ENCODE measurements at regions not wholly inside any gene's neighbourhood (a gene's known extent, or its start where the extent isn't known, plus 50 kb on each side); places are given as distances from the start of the nearest gene placed in this dataset.
"Not testable (repeated sequence)": the region's sequence is repeated elsewhere in the genome, so short reads cannot be mapped to it uniquely, and the experiment has no call there.

DNA sequence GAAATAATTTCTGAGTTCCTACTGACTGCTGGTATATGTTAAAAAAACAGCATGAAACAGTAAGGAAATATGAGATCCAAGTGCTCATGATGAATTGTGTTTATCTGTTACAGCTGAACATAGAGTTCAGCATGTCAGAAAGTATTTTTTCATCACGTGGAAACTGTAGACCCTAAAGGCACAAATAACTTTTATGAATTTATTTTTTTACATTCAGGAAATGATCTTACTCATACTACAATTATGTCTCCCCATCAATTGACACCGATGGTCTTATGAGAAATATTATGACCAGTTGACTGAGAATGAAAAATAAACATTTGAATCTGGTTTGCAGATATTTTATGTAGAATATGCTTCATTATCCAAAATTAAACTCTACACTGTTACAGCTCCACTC lies 283.1 kb upstream of the SPANXN4 start:
- no peak for DNase-seq (ENCODE audit: low spot score)
- in situ Hi-C loops (cut with HindIII; ENCODE audit: low sequenced_read_pairs): no loop called here

DNA sequence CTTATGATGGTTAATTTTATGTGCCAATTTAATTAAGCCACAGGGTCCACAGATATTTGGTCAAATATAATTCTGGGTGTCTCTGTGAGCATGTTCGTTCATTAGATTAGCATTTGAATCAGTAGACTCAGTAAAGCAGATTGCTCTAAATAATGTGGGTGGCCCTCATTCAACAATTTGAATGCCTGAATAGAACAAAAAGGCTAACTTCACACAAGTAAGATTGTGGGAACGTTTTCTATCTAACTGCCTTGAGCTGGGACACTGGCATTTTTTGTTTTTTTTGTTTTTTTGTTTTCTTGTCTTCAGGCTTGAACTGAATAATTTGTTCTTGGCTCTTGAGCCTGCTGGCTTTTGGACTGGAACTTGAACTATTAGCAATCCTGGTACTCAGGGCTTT lies 292.4 kb upstream of the SPANXN4 start:
- DNase-seq (ENCODE audit: low spot score): peak; percentile 0
- in situ Hi-C loops (cut with HindIII; ENCODE audit: low sequenced_read_pairs): no loop called here

DNA sequence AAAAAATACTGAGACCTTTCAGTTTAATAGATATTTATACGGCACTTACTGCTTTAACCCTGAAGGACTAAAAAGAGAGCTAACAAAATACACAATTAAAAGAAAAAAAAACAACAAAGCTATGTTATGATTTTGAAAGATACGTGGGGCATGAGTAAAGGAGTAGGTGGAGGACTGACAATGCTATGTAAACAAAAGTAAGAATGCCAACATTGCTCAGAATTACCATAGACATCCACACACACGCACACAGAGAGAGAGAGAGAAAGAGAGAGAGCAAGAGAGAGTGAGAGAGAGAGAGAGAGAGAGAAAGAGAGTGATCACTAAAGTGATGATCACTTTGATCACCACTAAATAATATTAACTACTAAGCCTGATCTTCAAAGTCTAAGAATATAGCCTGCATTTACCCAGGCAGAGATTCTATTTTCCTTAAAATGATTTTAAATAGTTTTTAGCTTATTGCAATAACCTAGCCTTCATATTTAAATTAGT lies 313.9 kb upstream of the SPANXN4 start:
- DNase-seq (ENCODE audit: low spot score): no peak
- in situ Hi-C loops (cut with HindIII; ENCODE audit: low sequenced_read_pairs): no loop called here

DNA sequence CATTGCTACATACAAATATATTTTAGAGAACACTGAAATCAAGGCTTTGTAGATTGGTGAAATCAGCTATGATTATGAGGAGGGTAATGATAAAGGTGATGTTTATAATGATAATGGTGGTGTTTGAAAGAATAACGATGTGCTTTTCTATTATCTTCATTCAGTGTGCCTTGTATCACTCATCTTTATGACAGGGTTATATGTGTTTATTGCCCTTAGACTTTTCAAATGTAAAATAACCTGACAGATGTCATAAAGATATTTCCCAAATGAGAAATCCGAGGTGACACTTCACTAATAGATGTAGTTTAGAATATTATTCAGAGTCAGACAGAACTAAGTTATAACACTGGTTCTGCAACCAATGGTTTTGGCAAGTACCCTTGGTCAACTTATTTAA lies 323.0 kb upstream of the SPANXN4 start:
- in situ Hi-C loops (cut with HindIII; ENCODE audit: low sequenced_read_pairs): no loop called here
- no peak for DNase-seq (ENCODE audit: low spot score)

DNA sequence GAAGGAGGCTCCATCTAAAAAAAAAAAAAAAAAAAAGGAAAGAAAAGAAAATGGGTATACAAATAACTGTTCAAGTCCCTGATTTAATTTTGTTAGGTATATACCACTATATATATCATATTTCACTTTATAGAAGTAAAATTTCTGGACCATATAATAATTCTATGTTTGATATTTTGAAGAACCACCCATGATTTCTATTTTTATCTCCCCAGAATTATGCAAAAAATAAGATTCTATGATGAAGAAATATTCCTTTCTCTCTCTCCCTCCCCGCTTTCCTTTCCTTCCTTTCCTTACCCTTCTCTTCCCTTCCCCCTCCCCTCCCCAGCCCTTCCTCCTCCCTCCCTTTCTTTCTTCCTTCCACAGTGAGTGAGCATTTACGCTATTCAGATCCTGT lies 337.5 kb upstream of the SPANXN4 start:
- in situ Hi-C loops (cut with HindIII; ENCODE audit: low sequenced_read_pairs): no loop called here
- no peak for DNase-seq (ENCODE audit: low spot score)

DNA sequence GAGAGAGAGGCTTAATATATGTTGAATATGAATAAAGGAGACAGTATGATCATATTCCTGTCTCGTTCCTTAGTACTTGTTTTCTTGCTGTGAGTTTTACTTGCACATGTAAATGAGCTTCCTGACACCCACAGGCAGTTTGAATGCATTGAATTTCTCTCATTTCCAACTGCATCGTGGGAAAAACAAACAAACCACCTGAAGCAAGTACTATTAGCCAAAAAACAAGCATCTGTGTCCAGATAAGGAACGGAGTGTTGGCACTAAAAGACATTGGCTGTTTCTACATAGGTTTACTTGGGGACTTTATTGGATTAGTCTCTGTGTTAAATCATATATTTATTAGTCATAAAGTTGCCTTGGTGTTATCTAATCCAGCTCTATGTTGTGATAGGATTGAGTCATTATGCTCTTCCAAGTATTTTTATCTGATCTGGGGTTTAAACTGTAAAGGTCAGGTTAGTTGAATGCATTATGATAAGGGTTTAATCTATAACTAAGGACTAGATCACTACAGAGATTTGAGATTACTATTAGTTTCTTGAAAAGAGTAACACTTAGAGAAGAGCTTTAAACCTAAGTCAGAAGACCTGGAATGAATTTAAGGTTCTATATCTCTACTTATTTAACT lies 339.0 kb upstream of the SPANXN4 start:
- in situ Hi-C loops (cut with HindIII; ENCODE audit: low sequenced_read_pairs): no loop called here
- no peak for DNase-seq (ENCODE audit: low spot score)

DNA sequence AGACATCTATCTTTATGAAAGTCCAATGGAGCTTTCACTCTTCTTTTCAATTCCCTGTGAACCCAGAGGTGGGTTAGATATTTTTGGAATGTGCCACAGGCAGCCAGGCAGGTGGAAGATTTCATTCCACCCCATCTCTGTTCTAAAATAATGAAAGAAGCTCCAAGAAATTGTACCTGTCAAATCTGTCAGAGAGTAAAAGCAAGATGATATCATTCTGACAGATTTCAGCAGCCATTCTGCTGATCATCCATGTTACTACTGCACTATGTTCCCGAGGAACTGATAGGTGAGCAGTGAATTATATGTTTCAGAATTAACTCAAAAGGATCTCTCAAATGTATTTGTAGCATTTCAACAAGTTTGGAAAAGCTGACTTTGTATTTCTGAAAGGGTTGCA lies 339.5 kb upstream of the SPANXN4 start:
- no peak for DNase-seq (ENCODE audit: low spot score)
- in situ Hi-C loops (cut with HindIII; ENCODE audit: low sequenced_read_pairs): no loop called here

DNA sequence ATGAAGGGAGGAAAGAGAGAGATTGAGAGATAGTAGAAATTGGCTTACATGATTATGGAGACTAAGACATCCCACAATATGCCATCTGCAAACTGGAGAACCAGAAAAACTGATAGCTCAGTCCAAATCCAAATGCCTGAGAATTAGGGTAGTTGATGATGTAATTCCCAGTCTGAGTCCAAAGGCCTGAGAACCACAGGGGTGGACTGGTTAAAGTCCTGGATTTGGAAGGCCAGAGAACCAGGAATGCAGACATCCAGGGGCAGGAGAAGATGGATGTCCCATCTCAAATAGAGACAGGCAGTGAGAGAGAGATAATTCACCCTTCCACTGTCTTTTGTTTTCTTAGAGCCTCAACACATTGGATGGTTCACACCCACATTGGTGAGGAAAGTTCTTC lies 345.7 kb upstream of the SPANXN4 start:
- in situ Hi-C loops (cut with HindIII; ENCODE audit: low sequenced_read_pairs): no loop called here
- no peak for DNase-seq (ENCODE audit: low spot score)

DNA sequence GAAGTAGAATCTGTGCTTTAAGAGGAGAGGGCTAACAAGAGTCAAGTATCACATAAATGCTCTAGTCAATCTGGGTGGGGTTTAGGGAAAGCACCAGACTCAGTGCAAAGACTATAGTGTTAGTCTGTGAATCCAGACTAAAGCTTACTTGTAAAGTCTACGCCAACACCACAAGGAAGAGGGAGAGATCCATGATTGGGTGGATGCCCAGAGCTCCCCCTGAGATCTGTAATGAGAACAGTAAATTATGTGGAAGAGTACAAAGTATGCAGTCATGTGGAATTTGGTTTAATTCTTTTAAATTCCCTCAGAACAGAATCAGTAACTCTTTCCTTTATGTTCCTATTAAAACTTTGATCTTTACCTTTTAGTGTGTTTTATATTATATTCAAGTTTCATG lies 354.7 kb upstream of the SPANXN4 start:
- no peak for DNase-seq (ENCODE audit: low spot score)
- in situ Hi-C loops (cut with HindIII; ENCODE audit: low sequenced_read_pairs): no loop called here

DNA sequence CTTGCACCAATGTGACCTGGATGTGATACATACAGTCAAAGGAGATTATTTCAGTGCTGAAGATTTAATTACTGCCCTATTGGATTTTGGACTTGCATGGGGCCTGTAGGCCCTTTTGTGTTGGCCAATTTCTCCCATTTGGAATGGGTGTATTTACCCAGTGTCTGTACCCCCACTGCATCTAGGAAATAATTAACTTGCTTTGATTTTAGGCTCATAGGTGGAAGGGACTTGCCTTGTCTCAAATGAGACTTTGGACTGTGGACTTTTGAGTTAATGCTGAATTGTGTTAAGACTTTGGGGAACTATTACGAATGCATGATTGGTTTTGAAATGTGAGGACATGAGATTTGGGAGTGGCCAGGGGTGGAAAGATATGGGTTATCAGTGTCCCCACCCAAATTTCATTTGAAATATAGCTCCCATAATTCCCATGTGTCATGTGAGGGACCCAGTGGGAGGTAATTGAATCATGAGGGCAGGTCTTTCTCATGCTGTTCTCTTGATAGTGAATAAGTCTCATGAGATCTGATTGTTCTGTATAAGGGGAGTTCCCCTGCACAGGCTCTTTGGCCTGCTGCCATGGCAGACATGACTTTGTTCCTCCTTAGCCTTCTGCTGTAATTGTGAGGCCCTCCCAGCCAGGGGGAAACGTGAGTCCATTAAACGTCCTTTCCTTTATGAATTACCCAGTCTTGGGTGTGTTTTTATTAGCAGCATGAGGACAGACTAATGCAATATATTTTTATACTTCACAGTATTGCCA lies 362.2 kb upstream of the SPANXN4 start:
- DNase-seq (ENCODE audit: low spot score): no peak
- in situ Hi-C loops (cut with HindIII; ENCODE audit: low sequenced_read_pairs): no loop called here

DNA sequence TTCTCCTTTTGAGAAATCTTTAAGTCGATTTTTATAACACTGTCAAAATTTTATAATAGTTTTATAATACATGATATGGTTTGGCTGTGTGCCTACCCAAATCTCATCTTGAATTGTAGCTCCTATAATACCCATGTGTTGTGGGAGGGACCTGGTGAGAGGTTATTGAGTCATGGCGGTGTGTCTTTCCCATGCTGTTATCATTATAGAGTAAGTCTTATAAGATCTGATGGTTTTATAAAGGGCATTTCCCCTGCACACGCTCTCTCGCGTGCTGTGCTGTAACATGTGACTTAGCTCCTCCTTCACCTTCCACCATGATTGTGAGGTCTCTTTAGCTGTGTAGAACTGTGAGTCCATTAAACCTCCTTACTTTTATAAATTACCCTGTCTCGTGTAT lies 364.0 kb upstream of the SPANXN4 start:
- no peak for DNase-seq (ENCODE audit: low spot score)
- in situ Hi-C loops (cut with HindIII; ENCODE audit: low sequenced_read_pairs): no loop called here

DNA sequence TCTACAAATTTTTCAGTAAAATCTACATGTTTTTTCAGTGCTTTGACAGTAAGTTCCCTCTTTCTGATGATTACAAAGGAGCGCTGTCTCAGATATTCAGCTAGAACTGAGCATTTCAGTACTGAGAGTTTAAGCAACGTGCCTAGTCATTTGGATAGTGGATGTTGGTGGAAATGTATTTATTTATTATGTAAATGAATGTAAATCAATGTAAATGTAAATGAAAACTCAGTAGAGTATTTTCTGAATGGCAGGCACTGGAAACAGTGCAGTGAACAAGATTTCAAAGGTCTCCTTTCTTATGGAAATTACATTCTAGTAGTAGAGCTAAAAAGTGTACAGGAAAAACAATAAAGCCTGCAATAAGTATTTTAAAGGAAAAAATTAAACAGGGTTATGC lies 370.2 kb upstream of the SPANXN4 start:
- in situ Hi-C loops (cut with HindIII; ENCODE audit: low sequenced_read_pairs): no loop called here
- DNase-seq (ENCODE audit: low spot score): no peak

DNA sequence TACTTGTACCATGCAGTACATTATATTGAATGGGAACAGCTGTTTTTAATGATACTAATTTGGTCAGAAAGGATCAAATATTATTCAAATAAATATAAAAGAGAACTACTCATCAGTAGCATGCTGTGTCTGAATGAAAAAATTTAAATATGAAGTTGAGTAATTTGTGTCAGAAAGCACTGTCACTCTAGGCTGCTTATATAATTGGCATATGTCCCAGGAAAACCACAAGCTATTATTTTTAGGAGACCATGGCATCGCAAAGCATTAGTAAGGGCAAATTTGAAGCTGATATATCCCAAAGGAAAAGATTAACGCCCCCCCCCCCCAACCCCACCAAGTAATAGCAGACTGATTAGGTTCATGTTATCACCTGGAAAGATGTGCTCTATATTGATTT lies 388.5 kb upstream of the SPANXN4 start:
- in situ Hi-C loops (cut with HindIII; ENCODE audit: low sequenced_read_pairs): no loop called here
- peak; percentile 4 for DNase-seq (ENCODE audit: low spot score)

DNA sequence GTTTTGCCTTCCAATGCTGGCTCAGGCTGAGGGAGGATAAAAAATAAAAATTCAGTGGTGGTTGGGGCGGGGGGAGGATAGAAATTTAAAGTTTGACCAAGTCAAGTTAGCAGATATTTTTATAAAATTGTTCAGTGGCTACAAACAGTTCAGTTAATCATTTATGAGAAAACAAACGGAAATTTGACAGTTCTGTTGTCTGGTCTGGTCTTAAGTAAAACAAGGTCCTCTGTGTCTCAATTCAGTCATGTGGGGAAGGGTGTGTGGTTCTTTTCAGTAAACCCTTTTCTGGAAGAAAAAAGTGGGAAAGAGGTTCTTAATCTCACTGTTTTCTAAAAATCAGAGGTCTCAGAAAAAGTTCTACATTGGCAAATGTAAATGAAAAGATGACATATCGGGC lies 409.1 kb upstream of the SPANXN4 start:
- DNase-seq (ENCODE audit: low spot score): no peak

DNA sequence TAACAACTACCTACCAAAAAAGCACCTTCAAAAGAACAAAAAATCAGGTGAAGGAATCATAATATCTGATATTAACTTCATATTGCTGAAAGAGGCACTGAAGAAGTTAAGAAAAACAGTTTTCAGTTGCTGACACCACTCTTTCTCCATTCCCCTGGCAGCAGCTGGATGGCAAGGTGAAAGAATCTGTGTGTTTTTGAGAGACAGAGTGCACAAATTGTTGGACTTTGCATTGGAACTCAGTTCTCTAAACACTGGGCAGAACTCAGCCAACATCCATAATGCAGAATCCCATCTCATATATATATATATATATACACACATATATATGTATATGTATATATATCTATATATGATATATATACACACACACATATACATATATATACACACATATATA lies 408.3 kb upstream of the MAGEC2 start:
- DNase-seq (ENCODE audit: low spot score): no peak

More for the DNA sequence above, 409.1 kb upstream of the SPANXN4 start:
- in situ Hi-C loops (cut with HindIII; ENCODE audit: low sequenced_read_pairs): no loop called here

DNA sequence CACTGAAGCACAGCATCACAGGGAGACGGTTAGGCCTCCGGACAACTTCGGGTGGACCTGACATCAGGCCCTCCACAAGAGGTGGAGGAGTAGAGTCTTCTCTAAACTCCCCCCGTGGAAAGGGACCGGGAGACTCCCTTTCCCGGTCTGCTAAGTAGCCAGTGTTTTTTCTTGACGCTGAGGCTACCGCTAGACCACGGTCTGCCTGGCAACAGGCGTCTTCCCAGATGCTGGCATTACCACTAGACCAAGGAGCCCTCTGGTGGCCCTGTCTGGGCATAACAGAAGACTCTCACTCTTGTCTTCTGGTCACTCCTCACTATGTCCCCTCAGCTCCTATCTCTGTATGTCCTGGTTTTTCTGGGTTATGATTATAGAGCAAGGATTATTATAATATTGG lies 401.5 kb upstream of the MAGEC2 start:
- in situ Hi-C loops (cut with HindIII; ENCODE audit: low sequenced_read_pairs); DNase-seq (ENCODE audit: low spot score): not testable (repeated sequence)

More for the DNA sequence above, 408.3 kb upstream of the MAGEC2 start:
- in situ Hi-C loops (cut with HindIII; ENCODE audit: low sequenced_read_pairs): no loop called here

DNA sequence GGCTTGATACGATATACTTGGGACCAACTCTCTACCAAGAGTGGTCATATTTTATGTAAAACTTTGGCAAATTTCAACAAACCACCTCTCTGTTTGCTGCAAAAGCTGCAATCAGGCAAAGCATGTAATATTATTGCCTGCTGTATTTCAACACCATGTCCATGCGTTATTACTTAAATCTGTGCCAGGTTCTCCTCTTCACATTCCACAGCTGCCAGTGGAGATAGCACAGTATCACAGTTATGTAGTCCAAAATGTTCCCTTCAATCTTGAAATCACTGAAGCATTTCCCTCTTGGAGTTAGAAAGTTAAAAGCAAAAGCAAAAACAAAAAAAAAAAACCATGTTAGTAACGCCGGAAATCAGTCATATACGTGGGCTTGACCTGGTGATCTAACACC lies 396.7 kb upstream of the MAGEC2 start:
- DNase-seq (ENCODE audit: low spot score): no peak
- in situ Hi-C loops (cut with HindIII; ENCODE audit: low sequenced_read_pairs): no loop called here

DNA sequence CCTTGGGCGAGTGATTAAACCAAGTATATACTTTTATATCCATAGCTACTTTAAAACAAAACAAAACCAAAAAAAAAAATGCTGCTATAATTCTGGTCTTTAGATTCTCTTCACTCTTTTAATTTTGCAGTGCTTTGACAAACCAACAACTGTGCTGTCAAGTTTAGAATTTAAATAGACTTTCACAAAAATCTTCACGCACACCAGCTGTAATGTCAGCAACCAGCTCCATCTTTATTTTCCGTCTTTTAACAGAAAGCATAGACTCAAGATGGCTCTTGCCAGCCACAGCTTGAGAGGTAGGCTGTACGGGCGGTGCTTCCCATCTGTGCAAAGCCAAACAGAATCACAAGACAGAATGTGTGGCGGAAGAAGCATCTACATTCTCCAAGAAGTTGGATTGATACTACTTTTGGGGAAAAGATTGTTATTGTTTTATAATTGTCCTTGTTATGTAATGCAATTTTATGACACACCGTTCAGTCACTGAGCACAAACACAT lies 388.3 kb upstream of the MAGEC2 start:
- DNase-seq (ENCODE audit: low spot score): no peak
- in situ Hi-C loops (cut with HindIII; ENCODE audit: low sequenced_read_pairs): no loop called here

DNA sequence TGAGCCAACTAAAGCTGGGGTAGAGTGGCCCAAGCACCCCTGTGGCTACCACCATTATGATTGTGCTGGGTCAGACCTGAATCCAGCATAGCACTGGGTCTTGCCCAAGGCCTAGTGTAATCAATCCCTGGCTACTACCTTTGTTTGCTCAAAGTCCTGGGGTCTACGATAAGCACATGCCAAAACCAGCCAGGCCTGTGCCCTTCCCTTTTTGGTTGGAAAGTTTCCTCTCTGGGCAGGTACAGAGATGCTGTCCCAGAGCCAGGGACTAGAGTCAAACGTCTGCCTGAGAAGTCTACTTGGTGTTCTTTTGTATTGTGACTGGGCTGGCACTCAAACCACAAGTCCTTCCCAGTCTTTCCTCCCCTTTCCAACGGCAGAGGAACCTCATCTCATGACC lies 371.5 kb upstream of the MAGEC2 start:
- DNase-seq (ENCODE audit: low spot score): no peak
- in situ Hi-C loops (cut with HindIII; ENCODE audit: low sequenced_read_pairs): no loop called here

DNA sequence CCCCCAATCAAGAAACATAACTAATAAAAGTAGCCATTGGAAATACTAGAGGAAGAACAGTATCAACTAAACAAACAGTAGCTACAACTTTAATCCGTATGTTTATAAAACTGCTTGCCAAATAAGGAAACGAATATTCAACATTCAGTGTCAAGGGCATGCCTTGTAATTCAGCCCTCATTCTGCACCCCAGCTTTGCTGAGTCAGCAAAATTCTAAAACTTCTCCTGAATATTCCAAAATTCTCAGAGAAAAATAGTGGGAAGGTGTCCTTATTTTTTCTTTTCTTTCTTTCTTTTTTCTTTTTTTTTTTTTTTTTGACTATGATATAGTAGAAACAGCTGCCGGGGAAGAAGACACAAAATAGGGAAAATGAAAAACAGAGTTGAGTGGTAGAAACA lies 344.8 kb upstream of the MAGEC2 start:
- DNase-seq (ENCODE audit: low spot score): no peak
- in situ Hi-C loops (cut with HindIII; ENCODE audit: low sequenced_read_pairs): no loop called here

DNA sequence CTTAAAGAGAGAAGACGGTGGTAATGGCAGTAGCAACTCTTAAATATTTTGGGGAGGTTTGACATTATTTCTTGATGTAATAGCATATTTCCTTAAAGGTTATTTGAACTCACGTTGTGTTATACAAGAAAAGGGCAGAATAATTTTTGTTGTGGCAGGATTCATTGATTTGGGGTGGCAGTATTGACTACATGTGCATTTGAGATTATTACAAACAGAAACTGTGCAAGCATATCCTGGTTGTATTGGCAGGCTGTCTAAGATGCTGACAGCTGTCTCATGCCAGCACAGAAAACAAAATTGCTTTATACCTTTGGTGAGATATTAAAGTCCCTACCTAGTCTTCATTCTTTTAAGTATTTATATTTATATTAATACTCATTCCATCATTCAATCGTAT lies 300.7 kb upstream of the MAGEC2 start:
- in situ Hi-C loops (cut with HindIII; ENCODE audit: low sequenced_read_pairs): no loop called here
- no peak for DNase-seq (ENCODE audit: low spot score)
